GM21737 (cell line): ENCODE measurements at regions not wholly inside any gene's neighbourhood (a gene's known extent, or its start where the extent isn't known, plus 50 kb on each side); places are given as distances from the start of the nearest gene placed in this dataset.

ENCODE experiments used
- ATAC-seq: cut with Tn5 transposase; IDR thresholded peaks from one replicate; pipeline ENCODE4 v1.9.1; 2021; ENCODE audit warnings: mild to moderate bottlenecking, moderate library complexity; ENCODE audit not compliant: unreplicated experiment

DNA sequence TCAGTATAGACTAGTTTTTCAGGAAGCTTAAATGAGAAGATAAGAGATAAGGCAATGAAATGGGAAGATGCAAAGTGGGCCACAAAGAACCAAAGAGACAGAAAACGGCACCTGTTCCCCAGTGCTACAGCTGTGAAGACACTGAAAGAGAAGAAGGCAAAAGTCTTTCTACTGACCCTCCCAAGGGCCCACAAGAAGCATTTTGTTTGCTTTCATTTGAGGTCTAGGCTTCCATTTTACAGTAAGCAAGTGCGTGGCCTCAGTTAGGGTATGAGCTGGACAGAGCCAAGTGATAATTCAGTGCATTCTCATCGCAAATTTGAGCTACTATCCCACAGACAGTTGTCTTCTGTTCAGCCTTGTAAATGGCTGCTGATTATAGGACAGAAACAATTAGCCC is 53.4 kb upstream of the STK17B start:
- ATAC-seq = no peak

DNA sequence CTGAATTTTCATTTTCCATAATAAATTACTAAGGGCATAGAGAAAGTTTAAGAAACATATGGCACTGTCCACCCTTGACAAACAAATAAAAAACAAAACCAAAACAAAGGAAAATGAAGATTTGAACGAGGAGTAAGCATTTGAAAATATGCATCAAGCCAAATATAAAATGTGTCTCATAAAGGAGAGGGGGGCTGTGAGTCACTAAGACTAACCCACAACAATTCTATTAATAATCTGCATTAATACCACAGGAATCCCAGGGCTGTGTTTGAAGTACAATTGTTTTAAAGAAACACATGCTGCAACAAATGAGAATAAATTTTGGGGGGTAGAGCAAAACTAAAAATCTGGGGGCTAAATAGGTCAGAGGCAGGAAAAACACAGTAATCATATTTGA is 53.8 kb upstream of the STK17B start:
- ATAC-seq = no peak

DNA sequence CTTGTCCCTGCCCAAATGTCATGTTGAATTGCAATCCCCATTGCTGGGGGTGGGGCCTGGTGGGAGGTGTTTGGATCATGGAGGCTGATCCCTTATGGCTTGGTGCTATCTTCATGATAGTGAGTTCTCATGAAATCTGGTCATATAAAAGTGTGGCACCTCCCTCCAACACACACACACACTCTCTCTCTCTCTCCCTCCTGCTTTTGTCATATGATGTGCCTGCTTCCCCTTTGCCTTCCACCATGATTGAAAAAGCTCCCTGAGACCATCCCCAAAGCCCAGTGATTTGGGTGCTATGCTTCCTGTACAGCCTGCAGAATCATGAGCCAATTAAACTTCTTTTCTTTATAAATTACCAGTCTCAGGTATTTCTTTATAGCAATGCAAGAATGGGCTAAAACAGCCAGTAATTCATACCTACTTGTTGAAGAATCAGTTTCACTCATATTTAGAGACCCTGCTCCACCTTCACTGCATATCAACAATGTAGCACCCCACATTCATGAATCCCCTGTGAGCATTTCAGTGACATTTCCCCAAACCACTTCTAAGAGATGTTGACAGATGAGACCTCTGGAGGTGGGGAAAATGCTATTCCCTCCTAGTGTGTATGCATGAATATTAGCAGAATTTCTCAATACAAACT is 54.8 kb upstream of the STK17B start:
- ATAC-seq = no peak

DNA sequence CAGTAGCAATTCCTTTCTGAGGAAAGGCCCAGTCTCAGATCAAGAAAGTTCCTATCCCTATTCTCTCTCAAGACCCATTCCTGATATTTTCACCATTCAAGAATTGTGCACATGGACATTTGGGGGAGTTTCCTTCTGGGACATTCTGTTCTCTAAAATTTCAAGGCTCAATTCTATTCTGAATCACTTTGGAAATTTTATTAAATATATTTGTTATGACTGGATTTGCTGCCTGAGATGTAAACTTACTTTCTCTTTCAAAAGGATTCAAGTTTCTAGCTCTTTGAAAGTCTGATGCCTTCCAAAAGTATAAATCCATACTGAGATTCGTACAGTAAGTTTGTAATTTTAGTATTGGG is 55.3 kb upstream of the STK17B start:
- ATAC-seq = no peak

DNA sequence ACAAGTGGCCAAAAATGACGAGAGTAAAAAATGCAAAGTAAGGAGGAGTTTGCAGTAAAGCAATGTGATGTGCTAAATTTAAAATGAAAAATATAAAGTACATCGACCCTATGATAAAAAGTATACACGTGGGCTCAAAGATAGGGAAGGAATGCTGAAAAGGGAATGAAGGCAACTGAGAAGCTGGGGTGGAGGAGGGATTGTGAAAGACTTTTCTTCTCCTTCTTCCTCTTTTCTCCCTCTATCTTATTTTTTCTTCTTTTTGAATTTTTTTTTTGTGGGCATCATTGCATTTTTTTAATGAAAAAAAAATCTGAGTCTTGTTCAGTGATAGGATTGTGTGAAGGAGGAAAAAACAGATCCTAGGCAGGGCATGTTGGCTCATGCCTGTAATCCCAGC is 57.6 kb upstream of the STK17B start:
- no peak for ATAC-seq

DNA sequence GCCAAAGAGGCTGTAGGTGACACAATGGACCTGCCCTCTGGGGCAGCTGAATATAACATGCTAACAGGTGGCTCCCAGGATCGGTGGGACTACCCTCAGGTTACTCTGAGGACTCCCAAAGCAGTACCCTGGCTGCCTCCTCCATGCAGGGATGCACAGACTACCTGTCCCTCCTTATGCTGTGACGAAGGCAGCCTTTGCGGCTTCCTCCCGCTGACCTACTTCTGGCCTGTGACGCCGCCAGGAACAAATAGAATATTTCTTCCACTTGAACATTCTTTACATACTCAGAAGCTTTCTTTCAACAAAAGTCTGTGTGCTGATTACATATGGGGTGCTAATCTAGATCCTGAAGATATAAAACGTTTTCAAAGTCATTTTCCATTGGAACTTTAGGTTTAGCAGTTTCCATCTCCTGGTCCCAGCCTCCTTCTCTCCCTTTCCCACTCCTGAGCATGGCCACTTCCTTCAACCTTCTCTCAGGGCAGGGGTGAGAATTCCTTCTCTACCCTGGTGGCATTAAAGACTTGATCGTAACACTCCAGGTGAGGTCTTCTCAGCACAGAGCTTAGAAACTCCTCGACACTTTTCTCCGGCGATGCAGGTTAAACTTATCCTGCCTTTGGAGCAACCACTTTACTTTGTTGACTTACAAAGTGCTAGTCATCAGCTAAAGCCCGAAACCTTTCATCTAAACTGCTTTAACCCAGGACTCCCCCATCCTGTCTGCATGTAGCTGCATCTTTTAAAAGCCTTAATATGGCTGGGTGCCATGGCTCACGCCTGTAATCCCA is 58.9 kb upstream of the STK17B start:
- no peak for ATAC-seq

DNA sequence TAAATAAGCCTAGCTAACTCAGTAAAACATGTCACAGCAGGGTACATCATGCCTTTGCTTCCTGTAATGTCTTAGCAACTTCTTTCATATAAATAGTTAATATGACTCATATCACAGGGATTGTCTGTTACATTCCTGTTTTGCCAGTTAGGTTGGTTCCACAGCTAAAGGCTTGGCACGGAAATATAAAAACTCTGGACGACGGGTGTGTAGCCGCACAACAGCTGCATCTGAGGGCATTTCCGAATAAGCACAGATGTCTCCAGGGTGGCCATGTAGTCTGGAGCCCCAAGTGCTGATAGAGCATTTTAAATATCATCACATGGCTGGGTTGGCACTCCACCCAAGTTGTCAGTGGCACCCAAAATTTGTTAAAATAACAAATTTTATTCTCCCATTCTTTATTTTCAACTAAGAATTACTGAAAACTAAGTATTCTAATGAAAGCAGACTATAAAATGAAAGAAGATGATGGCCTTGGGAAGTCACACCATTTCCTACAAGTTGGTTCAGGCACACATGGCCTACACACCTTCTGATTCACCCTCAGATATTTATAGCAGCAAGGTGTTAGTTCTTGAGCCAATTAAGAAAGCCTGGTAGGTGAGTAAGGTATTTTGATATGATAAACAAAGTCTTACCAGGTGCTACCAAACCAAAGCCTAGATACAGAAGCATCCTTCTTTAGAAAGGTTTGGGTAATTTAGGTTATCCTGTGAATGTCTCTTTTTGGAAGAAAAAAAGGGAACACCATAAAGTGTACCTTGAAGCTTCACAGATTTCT is 61.8 kb upstream of the STK17B start:
- no peak for ATAC-seq

DNA sequence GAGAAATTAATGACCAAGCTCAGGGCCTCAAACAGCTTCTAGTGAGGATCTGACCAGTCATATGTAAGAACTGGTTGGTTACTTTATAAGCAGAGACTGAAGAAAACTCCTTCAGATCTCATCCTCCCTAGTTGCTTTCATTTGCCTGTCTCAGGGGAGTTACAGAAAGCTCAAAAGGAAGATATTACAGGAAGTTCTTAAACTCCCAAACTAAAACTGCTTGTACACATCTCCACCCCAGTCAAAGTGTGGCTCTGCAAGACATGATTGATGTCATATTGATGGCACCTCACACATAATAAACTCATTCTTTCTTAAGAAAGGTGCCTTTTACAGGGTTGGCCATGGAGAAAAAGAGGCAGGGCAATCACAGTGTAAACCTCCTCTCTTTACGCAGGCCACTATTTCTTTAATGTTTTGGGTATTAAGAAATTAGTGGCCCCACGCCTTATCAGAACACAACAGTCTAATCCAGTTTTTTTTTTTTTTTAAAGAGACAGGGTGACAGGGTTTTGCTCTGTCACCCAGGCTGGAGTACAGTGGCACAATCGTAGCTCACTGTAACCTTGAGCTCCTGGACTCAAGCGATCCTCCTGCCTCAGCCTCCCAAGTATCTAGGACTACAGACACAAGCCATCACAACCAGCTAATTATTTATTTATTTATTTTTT is 62.6 kb upstream of the STK17B start:
- peak; percentile 76 for ATAC-seq

DNA sequence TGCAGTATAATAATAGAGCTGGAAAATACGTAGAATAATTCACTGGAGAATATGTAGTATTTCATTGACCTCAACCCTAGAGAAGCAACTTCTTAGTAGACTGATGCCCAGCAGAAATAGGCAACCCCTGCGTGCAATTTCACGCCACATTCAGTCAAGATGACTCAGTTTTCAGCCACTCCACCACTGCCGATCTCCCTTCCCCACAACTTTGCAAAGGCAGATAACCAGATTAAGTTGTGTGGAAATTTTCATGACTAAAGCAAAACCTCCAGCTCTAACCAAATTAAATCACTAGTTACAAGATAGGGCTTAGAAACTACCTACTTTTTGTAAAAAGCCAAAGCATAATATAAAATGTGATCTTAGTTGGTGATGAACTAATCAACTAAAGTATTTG is 63.3 kb upstream of the STK17B start:
- no peak for ATAC-seq

DNA sequence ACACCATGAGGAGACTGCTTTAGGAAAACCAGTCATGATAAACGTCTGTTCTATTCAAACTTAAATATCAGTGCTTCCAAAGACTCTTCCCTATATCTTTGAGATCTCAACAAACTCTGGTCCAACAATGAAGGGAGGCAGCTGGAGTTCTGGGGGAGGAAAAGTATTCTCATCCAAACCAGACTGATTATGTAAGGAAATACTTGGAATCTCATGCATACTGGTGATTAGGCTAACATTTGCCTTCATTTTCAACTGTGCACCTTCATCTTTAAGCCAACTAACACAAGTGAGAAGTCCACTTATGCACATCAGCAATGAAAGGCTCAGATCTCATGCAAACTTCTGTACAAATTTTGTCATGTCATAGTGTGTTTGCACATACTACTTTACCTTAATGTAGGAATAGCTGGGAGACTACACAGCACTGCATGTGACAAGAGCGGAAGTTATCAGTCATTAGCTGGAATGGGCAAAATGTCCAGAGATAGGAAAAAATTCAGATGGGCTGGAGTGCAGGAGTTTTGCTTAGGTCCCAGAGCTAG is 67.5 kb upstream of the STK17B start:
- ATAC-seq = no peak

DNA sequence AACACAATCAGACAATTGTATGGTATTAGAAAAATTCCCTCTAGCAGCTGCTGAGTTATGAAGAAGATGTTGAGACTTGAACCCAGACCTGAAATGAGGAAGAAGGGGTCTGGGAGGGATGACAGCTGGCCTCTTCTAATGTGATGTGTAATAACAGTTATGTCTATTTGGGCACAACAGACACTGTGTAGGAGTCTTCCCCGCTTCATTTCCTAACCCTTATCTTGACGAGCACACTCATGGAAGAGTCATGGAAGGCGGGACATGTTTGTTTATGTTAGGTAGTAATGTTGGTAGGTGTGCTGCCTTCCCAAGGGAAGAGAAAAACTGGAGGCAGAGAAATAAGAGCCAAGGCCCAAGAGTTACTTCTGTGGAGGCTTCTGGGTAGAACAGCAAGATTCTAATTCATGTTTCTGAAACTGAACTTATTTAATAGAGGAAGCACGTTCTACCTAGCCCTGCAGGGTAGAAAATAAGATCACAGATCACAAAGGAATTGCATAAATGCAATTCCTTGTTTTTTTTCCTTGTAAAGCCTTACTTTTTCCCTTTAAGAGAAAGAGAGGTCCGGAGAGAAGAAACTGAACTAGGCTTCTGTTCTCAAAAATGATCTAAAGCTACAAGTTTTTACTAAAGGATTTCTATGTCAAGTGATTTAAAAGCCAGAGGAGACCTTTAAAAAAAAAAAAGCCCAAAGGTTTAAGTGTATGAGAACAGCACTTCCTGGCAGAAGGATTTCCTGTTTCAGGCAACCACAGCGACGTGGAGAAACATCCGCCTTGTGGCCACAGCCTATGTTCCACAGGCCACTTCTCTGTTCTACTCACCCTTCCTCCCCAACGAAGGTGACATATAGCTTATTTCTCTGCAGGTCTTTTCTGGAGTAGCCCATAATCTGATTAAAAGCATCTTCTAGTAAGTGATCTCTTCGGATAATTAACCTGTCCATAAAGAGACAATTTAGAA is 68.5 kb upstream of the STK17B start:
- ATAC-seq = peak; percentile 72

DNA sequence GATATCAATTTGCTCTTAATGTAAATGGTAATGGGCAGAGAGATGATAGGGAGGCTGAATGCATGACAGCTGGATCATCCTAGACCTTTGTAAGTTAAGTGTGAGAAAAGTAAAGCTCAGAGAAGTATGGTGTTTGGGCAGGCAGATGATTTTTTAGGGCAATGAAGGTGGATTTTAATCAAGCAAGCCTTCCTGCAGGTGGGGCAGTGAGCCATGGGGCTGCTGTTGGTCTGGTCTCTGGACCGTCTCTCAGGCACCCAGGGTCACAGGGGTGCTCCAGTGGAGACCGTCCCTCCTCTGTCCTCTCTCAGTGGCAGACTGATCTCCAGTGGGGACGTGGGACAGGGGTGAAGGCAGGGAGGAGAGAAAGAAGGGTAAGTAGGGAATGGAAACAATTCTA is 69.8 kb upstream of the STK17B start:
- no peak for ATAC-seq

DNA sequence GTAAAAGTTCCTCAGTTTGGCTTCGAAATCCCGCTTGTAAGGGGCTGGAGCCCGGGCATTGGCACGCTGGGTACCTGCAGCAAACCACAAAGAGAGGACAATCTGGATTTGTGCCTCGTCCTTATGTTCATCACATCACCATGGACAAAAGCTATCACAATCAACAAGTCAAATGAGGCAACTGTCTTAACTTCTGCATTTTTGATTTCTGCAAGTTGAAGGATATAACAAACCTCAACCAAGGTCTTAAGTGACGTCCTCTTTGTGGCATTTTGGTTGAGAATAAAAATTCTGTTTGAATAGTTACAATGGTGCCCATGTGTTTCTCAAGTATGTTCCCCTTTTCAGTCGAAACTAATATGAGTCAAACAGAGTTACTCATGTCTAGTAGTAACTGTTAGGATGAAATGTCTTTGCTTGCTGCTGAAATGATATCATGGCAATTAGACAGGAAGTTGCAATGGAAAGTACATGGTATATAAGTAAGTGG is 70.8 kb upstream of the STK17B start:
- ATAC-seq = peak; percentile 78

DNA sequence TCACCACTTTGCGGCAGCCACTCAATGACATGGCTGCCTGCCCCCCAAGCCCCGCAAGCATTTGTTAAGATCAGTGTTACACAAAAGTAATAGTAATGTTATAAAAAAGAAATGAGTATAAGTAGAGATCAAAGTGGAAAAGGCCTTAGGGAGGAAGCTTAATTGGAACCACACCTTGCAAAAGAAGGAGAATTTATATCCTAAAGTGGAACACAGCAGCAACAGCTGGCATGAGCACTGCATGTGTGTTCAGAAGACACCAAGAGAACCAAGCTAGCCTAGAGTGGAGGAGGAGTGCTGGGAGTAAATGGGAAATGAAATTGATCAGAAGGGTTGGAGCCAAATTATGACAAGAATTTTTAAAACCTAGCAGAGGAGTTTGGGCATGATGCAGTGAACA is 73.1 kb upstream of the STK17B start:
- ATAC-seq = no peak

DNA sequence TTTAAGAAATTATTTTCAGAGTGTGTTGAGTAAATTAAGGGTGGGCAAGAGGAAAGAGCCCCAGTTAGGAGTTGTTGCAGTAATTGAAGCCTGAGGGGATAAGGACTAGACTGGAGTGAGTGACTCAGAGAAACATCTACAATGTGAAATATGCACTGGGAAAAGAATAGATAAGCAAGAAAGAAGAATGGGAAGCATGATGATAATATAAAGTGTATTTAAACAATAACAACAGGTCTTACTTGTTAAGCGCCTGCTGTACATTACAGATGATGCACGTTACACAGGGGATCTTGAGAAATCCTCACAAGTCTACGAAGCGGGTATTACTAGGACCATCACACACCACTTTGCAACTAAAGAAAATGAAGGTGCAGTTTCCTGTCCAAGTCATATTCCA is 73.6 kb upstream of the STK17B start:
- no peak for ATAC-seq

DNA sequence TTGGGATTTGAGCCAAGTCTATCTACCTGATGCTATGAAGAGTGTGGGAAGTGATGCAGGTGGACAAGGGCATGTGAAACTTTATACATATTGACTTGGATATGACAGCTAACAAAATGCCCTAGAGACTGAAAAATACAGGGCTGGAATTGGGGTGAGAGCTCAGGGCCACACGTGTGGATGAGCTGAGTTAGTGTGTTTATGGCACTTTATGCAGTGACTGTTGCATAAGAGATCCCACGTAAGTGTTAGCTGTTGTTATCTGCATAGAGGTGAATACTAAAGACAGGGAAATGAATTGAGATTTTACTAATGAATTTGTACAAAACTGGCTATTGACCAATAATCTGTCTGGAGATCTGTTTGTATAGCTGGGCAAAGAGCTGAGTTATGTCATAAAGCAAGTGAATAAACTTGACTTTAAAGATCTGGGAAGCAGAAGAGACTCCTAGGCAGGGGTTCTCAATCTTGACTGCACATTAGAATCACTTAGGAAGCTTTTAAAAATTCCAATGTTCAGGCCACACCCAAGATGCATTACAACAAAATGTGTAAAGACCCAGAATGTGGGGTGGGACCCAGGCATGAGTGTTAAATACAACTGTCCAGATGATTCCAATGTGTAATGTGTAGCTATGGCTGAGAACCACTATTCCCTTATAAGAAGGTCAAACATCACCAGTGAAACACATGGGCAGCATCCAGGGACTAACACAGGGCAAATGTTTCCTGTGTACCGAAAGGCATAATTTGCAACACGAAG is 74.2 kb upstream of the STK17B start:
- ATAC-seq = no peak

DNA sequence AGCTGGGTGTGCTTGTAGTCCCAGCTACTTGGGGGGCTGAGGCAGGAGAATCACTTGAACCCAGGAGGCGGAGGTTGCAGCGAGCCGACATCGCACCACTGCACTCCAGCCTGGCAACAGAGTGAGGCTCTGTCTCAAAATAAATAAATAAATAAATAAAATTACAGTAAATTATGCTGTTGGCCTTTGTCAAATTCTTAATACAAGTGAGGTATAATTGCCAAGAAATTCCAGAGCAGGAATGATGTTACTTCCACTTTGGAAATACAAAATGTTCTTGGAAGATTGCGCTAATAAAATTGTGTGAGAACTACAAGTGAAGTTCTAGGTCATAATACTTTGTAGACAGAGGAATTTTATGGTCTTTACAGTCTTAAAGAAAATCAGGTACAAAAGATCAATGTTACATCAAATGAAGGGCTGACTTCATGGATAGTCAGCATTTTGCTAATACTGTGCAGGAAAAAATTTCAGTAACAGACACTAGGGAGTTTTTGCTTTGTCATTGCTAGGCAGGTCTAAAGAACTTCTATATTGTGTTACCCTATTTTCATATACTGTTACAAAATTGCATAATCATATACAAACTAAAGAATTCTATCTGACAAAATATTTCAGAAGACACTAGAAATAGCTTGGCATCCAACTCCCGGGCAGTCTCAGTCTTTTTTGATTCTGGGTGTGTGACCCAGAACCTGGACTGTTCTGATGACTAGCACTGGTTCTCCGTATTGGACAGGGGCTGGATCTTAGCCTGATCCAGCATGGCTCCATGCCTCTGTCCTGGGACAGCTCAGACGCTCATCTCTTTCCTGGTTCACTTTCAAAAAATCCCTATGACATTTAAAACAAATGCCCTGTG is 76.0 kb upstream of the STK17B start:
- no peak for ATAC-seq

DNA sequence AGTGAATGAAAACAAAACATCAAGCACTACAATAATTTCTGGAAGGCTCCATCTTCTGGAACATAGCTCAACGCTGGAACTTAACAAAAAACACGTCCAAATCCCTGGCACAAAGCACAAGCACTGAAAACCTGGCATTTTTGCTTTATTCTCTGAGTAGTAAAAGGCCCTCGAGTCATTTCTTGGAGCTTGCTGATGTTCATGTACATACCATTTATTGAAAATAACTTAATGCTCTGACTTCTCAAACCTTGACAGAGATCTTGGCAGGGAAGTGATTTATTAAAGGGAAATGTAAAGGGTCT is 76.5 kb upstream of the STK17B start:
- ATAC-seq = no peak
